ENCODE measurements at regions not wholly inside any gene's neighbourhood (a gene's known extent, or its start where the extent isn't known, plus 50 kb on each side); places are given as distances from the start of the nearest gene placed in this dataset.

DNA sequence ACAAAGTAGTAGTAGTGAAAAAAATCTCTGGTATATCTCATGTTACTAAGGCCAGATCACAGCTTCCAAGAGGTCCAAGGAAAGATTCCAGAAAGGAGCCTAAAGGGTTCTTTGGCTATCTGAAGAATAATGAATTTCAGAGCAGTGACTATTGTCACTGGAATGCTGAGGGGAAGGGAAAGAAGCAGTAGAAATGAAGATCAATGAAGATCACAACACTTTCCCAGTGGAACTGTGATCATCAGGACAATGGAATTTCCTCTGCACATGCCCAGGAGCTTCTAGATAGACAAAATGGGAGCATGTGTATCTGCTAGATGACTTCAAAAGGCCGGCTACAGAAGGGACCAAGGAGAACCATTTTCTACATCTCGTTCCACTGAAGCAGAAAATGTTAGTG, 219.5 kb upstream of the PHYHIPL start:
- H3K27me3 Mint-ChIP-seq: no peaks in the 10 kb centered on the region
- POLR2A ChIA-PET (ENCODE audit: partially characterized antibody): no interaction called here

GRCh38 chr10:58957517-58957916, 218.9 kb upstream of the PHYHIPL start:
- Histone ChIP-seq H3K4me1 (ENCODE audit: insufficient read depth, low read length) (no peaks in the 10 kb centered on the region), H3K27me3 (ENCODE audit: insufficient read depth, low read length) (no peaks in the 10 kb centered on the region), H3K36me3 (ENCODE audit: insufficient read depth, low read length) (no peaks in the 10 kb centered on the region), H3K4me3 (ENCODE audit: low read length in 2 of 2) (no peak overlapping the region), H3K27ac (ENCODE audit: low read depth, low read length) (no peak overlapping the region), H3K9me3 (ENCODE audit: control insufficient read depth in 1 of 2, low read length in 2 of 2) (no peaks in the 10 kb centered on the region)
- DNase-seq: no peak
- Mint-ChIP-seq H3K9me3 (no peaks in the 10 kb centered on the region), H3K27ac (no peak overlapping the region), H3K4me1 (no peaks in the 10 kb centered on the region), H3K4me3 (no peak overlapping the region), H3K36me3 (no peaks in the 10 kb centered on the region), H3K27me3 (no peaks in the 10 kb centered on the region)
- CTCF ChIA-PET (ENCODE audit: partially characterized antibody): no interaction called here
- intact Hi-C loops (cut with micrococcal nuclease): no loop called here
- POLR2A ChIA-PET (ENCODE audit: partially characterized antibody): no interaction called here

More for the DNA sequence above, 219.5 kb upstream of the PHYHIPL start:
- Mint-ChIP-seq H3K4me3 (no peak overlapping the region), H3K27ac (no peak overlapping the region), H3K4me1 (no peaks in the 10 kb centered on the region), H3K9me3 (no peaks in the 10 kb centered on the region), H3K36me3 (no peaks in the 10 kb centered on the region)
- intact Hi-C loops (cut with micrococcal nuclease): no loop called here
- Histone ChIP-seq H3K9me3 (ENCODE audit: control insufficient read depth in 1 of 2, low read length in 2 of 2) (no peaks in the 10 kb centered on the region), H3K27me3 (ENCODE audit: insufficient read depth, low read length) (no peaks in the 10 kb centered on the region), H3K36me3 (ENCODE audit: insufficient read depth, low read length) (no peaks in the 10 kb centered on the region), H3K4me3 (ENCODE audit: low read length in 2 of 2) (no peak overlapping the region), H3K4me1 (ENCODE audit: insufficient read depth, low read length) (no peaks in the 10 kb centered on the region), H3K27ac (ENCODE audit: low read depth, low read length) (no peak overlapping the region)
- CTCF ChIA-PET (ENCODE audit: partially characterized antibody): no interaction called here
- DNase-seq: no peak

GRCh38 chr10:58963101-58963534, 213.3 kb upstream of the PHYHIPL start:
- Mint-ChIP-seq H3K9me3 (peaks cover 0 to 2% (median 0%) of the 10 kb centered on the region in 8 donors), H3K4me1 (no peaks in the 10 kb centered on the region), H3K27ac (no peak overlapping the region), H3K36me3 (no peaks in the 10 kb centered on the region), H3K4me3 (no peak overlapping the region), H3K27me3 (peaks cover under 1 to 9% of the 10 kb centered on the region in 2 donors)
- no peak overlapping the region for H3K4me3 ChIP-seq (ENCODE audit: low read length in 2 of 2)
- intact Hi-C loops (cut with micrococcal nuclease): no loop called here
- H3K36me3 ChIP-seq (ENCODE audit: insufficient read depth, low read length): no peaks in the 10 kb centered on the region
- no peaks in the 10 kb centered on the region for H3K27me3 ChIP-seq (ENCODE audit: insufficient read depth, low read length)
- no peaks in the 10 kb centered on the region for H3K9me3 ChIP-seq (ENCODE audit: control insufficient read depth in 1 of 2, low read length in 2 of 2)
- no peaks in the 10 kb centered on the region for H3K4me1 ChIP-seq (ENCODE audit: insufficient read depth, low read length)
- no peak overlapping the region for H3K27ac ChIP-seq (ENCODE audit: low read depth, low read length)
- ChIA-PET POLR2A (ENCODE audit: partially characterized antibody) (no interaction called here), CTCF (ENCODE audit: partially characterized antibody) (no interaction called here)
- no peak for DNase-seq

DNA sequence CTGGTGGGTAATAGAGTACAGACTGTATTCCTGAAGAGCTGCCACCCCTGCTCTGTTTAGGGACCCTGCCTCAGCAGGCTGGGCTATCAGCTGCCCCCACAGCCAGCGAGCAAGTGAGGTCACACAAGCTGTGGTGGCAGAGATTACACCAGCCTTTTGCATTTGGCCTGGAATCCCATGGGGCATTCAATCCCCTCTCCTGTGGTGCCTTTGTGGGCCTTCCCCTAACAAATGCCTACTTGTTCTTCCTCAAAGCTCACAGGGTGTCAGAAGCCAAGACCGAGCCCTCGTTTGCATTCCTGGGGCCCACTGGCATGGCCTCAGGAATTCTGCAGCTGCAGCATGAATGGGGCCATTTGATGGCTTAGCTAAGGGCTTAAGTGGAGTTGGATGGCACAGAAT, 212.7 kb upstream of the PHYHIPL start:
- no peak overlapping the region for H3K4me3 Mint-ChIP-seq

GRCh38 chr10:58965855-58966254, 210.6 kb upstream of the PHYHIPL start:
- no peak overlapping the region for H3K4me3 Mint-ChIP-seq

More for the DNA sequence above, 212.7 kb upstream of the PHYHIPL start:
- H3K9me3 Mint-ChIP-seq: peaks cover 0 to 2% (median 0%) of the 10 kb centered on the region in 8 donors
- no peak for DNase-seq
- H3K4me1 Mint-ChIP-seq: no peaks in the 10 kb centered on the region
- H3K27ac ChIP-seq (ENCODE audit: low read depth, low read length): no peak overlapping the region
- no peak overlapping the region for H3K4me3 ChIP-seq (ENCODE audit: low read length in 2 of 2)
- H3K9me3 ChIP-seq (ENCODE audit: control insufficient read depth in 1 of 2, low read length in 2 of 2): no peaks in the 10 kb centered on the region
- intact Hi-C loops (cut with micrococcal nuclease): no loop called here
- peaks cover 5 to 11% of the 10 kb centered on the region in 2 donors for H3K27me3 Mint-ChIP-seq
- no peaks in the 10 kb centered on the region for H3K4me1 ChIP-seq (ENCODE audit: insufficient read depth, low read length)
- H3K36me3 ChIP-seq (ENCODE audit: insufficient read depth, low read length): no peaks in the 10 kb centered on the region
- ChIA-PET CTCF (ENCODE audit: partially characterized antibody) (no interaction called here), POLR2A (ENCODE audit: partially characterized antibody) (no interaction called here)
- H3K36me3 Mint-ChIP-seq: no peaks in the 10 kb centered on the region
- H3K27me3 ChIP-seq (ENCODE audit: insufficient read depth, low read length): no peaks in the 10 kb centered on the region
- no peak overlapping the region for H3K27ac Mint-ChIP-seq

GRCh38 chr10:58967551-58968388, 208.7 kb upstream of the PHYHIPL start:
- CTCF ChIA-PET (ENCODE audit: partially characterized antibody): interaction anchor here (1.6 kb wide), 1 partner anchor 8 kb away, joined by 5 read pairs; no protein-coding TSS in a partner anchor
- intact Hi-C loops (cut with micrococcal nuclease): no loop called here
- H3K4me3 ChIP-seq (ENCODE audit: low read length in 2 of 2): no peak overlapping the region
- H3K4me1 Mint-ChIP-seq: no peaks in the 10 kb centered on the region
- peaks cover 5 to 14% of the 10 kb centered on the region in 2 donors for H3K27me3 Mint-ChIP-seq
- no peak for DNase-seq
- no peak overlapping the region for H3K27ac Mint-ChIP-seq
- H3K9me3 Mint-ChIP-seq: peaks cover 0 to 2% (median 0%) of the 10 kb centered on the region in 8 donors
- H3K4me1 ChIP-seq (ENCODE audit: insufficient read depth, low read length): no peaks in the 10 kb centered on the region
- H3K27me3 ChIP-seq (ENCODE audit: insufficient read depth, low read length): no peaks in the 10 kb centered on the region
- no peak overlapping the region for H3K27ac ChIP-seq (ENCODE audit: low read depth, low read length)
- no peaks in the 10 kb centered on the region for H3K9me3 ChIP-seq (ENCODE audit: control insufficient read depth in 1 of 2, low read length in 2 of 2)
- H3K36me3 Mint-ChIP-seq: no peaks in the 10 kb centered on the region
- POLR2A ChIA-PET (ENCODE audit: partially characterized antibody): interaction anchor here (0.6 kb wide), 1 partner anchor 145 kb away, joined by 3 read pairs; no protein-coding TSS in a partner anchor
- H3K4me3 Mint-ChIP-seq: no peak overlapping the region
- H3K36me3 ChIP-seq (ENCODE audit: insufficient read depth, low read length): no peaks in the 10 kb centered on the region

More at GRCh38 chr10:58965855-58966254, 210.6 kb upstream of the PHYHIPL start:
- Histone ChIP-seq H3K4me3 (ENCODE audit: low read length in 2 of 2) (no peak overlapping the region), H3K36me3 (ENCODE audit: insufficient read depth, low read length) (no peaks in the 10 kb centered on the region), H3K27ac (ENCODE audit: low read depth, low read length) (no peak overlapping the region), H3K27me3 (ENCODE audit: insufficient read depth, low read length) (no peaks in the 10 kb centered on the region), H3K4me1 (ENCODE audit: insufficient read depth, low read length) (no peaks in the 10 kb centered on the region), H3K9me3 (ENCODE audit: control insufficient read depth in 1 of 2, low read length in 2 of 2) (no peaks in the 10 kb centered on the region)
- CTCF ChIA-PET (ENCODE audit: partially characterized antibody): no interaction called here
- Mint-ChIP-seq H3K27ac (peak overlapping the region in 1 of 7 donors; percentile 36), H3K27me3 (peaks cover 5 to 14% of the 10 kb centered on the region in 2 donors), H3K9me3 (peaks cover 0 to 2% (median 0%) of the 10 kb centered on the region in 8 donors), H3K4me1 (no peaks in the 10 kb centered on the region), H3K36me3 (no peaks in the 10 kb centered on the region)
- intact Hi-C loops (cut with micrococcal nuclease): no loop called here
- POLR2A ChIA-PET (ENCODE audit: partially characterized antibody): no interaction called here
- no peak for DNase-seq

- H3K27me3 ChIP-seq (ENCODE audit: insufficient read depth, low read length): no peaks in the 10 kb centered on the region
- H3K36me3 ChIP-seq (ENCODE audit: insufficient read depth, low read length): no peaks in the 10 kb centered on the region
- CTCF ChIA-PET (ENCODE audit: partially characterized antibody): interaction anchor here (1.6 kb wide), 1 partner anchor 9 kb away, joined by 5 read pairs; no protein-coding TSS in a partner anchor
- no peak overlapping the region for H3K4me3 ChIP-seq (ENCODE audit: low read length in 2 of 2)
- no peaks in the 10 kb centered on the region for H3K4me1 ChIP-seq (ENCODE audit: insufficient read depth, low read length)
- H3K9me3 ChIP-seq (ENCODE audit: control insufficient read depth in 1 of 2, low read length in 2 of 2): no peaks in the 10 kb centered on the region
- no peak overlapping the region for H3K4me3 Mint-ChIP-seq
- H3K27ac Mint-ChIP-seq: no peak overlapping the region
- peaks cover 5 to 14% of the 10 kb centered on the region in 2 donors for H3K27me3 Mint-ChIP-seq
- intact Hi-C loops (cut with micrococcal nuclease): no loop called here
- POLR2A ChIA-PET (ENCODE audit: partially characterized antibody): interaction anchor here (0.6 kb wide), 1 partner anchor 146 kb away, joined by 3 read pairs; no protein-coding TSS in a partner anchor
- no peak overlapping the region for H3K27ac ChIP-seq (ENCODE audit: low read depth, low read length)
- DNase-seq: no peak
- peaks cover 0 to 2% (median 0%) of the 10 kb centered on the region in 8 donors for H3K9me3 Mint-ChIP-seq
- no peaks in the 10 kb centered on the region for H3K36me3 Mint-ChIP-seq
- H3K4me1 Mint-ChIP-seq: no peaks in the 10 kb centered on the region
These were observed 208.1 kb upstream of the PHYHIPL start for GRCh38 chr10:58968389-58968755.
